HG02973 (cell line): ENCODE measurements at regions not wholly inside any gene's neighbourhood (a gene's known extent, or its start where the extent isn't known, plus 50 kb on each side); places are given as distances from the start of the nearest gene placed in this dataset.
"Not testable (repeated sequence)": the region's sequence is repeated elsewhere in the genome, so short reads cannot be mapped to it uniquely, and the experiment has no call there.

ENCODE experiments used
- ATAC-seq: cut with Tn5 transposase; IDR thresholded peaks from one replicate; pipeline ENCODE4 v1.9.1; 2021; ENCODE audit warnings: moderate library complexity; ENCODE audit not compliant: unreplicated experiment

GRCh38 chr13:54390841-54391240 is 1362.2 kb downstream of the OLFM4 start:
- ATAC-seq: no peak

- ATAC-seq: no peak
Observed at GRCh38 chr13:54394085-54394700, 1365.6 kb downstream of the OLFM4 start.

GRCh38 chr13:54394908-54395307 is 1366.3 kb downstream of the OLFM4 start:
- no peak for ATAC-seq

DNA sequence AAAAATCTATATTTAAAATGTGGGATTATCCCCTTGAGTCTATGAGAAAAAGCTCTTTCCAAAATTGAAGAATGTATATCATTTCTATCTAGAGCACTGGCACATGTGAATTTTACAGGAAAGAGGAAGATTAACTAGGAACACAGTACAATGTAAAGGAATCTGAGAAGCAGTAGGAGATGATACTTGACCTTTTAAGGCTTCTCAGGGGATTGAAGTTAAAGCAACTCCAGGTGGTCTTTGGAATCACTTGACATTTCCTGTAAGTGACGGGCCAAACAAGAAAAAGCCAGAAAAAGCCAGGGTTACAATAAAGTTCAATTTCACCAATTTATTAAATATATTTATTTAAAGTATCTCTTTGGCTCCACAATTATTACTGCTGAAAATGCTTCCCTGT is 1373.9 kb downstream of the OLFM4 start:
- no peak for ATAC-seq

DNA sequence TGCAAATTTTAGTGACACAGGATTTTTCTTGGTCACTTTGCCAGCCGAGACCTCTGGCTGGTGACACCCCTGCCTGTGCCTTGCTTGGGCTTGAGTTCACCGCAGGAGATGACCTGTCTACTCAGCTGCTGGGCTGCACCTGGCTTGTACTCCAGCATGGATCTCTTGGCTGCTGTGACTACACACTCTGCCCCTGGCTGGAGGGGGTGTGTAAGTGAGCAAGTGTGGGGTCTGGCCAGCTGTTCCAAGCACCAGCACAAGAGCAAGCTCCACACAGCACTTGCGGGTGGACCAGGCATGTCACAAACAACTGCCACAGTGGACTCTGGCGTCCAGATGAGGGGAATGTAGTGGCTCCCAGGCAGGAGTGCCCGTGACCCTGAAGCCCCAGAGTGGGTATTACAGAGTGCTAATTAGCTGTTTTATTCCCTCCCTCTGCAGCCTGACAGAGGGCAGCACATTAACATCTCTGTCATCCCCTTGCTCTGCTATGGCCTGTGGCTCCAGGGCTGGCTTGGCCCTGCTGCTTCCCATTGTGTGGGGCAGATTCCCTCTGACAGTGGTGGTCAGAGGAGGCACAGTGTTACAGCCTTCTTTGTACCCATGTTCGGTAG is 1387.2 kb downstream of the OLFM4 start:
- ATAC-seq: no peak

GRCh38 chr13:54422946-54423345 is 1394.3 kb downstream of the OLFM4 start:
- ATAC-seq: not testable (repeated sequence)

DNA sequence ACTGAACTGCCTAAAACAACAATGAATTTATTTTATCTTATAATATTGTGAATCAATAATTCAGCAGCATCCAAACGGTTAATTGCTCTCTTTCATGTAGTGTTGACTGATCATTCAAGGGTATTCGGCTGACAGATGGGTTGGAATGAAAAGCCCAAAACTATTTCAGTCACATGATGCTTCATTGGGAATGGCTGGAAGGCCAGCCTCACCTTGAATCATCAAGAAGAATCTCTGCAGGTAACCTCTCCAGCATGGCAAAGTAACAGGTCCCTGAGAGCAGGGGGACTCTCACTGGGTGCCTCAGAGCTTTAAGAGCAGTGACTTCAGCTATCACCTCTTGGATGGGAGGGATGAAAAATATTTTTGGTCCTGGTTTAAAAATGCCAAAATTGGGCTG is 1395.7 kb downstream of the OLFM4 start:
- no peak for ATAC-seq

DNA sequence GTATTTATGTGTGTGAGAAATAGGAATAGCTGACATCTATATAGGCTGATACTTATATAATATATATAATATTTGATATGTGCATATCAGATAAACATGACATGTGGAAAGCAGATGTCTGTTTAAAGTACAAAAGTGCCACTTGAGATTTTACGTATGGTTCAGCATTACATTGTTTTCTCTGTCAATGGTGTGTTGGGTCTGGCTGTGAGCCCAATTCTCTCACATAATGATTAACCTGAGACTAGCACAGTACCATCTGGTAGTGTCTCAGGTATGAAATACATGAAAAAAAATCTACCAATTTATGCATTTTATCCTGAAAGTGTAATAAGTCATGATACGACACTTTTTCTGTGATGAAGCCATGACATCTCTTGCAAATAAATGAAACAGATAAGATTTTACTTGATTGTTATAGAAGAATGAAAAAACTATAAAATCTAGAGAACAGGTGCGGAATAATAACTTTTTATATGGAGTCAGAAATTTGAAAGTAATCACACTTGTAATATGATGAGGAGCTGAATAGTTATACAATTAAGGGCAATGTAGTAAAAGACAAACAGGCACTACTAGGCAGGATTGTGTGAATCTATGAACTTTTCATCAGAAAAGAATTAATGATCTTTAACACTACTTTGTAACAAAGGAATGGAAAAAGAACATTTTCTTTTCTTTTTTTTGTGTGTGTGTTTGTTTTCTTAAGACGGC is 1405.0 kb downstream of the OLFM4 start:
- ATAC-seq: no peak

- ATAC-seq: not testable (repeated sequence)
Observed at GRCh38 chr13:54440853-54441400, 1412.3 kb downstream of the OLFM4 start.

GRCh38 chr13:54445453-54445852 is 1416.8 kb downstream of the OLFM4 start:
- ATAC-seq: no peak

DNA sequence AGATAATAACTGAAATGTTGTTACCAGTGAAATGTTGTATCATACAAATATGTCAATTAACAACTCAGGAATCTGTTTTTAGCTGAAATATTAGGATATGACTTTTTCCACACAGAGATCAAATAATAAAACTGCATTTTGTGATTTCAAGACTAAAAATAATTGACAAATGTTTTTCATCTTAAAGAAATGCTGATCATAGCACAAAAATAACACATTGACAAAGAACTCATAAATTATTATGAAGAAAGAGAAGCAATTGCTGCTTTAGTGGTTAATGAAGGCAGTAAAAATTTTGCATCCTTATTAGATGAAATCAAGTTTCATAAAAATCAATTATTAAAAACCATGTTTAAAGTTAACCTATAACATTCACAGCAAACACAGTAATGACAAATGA is 1417.3 kb downstream of the OLFM4 start:
- no peak for ATAC-seq

DNA sequence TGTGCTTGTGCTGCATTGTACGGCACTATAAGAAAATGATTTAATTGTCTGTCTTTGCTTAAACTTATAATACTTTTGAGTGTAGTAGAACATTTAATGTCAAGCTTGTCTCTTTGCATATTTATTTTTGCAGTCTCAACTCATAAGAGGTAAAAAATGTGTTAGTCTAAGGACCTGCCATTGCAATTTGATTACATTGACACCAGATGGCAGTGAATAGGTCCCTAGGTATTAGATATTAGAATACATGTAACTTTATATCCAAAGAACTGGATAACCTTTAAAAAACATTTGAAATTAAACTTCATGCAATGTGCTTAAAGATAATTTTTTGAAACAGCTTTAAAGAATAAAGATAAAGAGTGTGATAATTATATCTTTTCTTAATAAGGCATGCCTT is 1421.3 kb downstream of the OLFM4 start:
- ATAC-seq: no peak

DNA sequence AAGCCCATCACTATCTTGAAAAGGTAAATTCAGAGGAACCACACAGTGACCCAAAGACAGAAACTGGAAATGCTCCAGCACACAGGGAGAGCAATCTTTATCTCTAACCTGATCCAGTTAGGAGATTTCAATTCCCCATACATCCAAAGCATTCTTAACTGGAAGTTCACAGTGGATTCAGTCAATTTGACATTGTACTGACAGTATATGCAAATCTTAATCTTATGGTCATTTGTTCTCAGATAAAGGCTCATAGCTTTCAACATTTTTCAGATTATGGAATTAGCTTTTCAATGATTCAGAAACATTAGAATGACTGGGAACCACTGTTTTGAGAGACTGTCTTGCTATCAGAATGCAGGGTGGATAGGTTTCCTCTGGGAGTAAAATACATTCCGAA is 1455.6 kb downstream of the OLFM4 start:
- no peak for ATAC-seq

DNA sequence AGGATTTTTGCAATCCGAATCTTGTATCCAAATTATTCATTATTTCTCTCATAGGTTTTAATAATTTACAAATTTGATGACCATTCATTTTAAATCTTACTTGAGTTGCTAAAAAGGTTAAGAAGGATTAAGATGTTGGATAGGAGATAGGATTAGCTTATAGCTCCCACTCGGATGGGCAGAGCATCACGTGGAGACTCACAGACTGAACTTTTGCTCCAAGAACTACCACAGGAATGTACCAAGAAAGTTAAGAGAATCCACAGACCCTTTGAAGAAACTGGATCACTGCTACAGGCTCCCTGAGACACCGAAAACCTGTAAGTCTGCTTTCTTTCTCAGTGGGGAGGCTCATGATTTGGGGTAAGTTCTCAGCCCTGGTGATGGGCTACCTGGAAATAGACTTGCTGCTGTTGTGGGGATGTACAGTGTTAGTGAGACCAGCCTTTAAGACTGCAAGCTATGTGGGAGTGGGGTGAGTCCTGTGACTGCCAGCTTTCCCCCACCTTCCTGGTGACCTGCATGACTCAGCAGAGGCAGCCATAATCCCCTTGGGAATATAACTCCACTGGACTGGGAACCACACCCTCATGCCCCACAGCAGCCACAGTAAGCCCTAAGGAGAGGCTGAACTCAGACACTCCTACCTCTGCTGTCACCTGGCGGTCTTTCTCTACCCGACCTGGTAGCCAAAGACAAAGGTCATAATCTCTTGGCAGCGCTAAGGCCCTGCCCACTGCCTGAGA is 1458.0 kb downstream of the OLFM4 start:
- ATAC-seq: no peak

DNA sequence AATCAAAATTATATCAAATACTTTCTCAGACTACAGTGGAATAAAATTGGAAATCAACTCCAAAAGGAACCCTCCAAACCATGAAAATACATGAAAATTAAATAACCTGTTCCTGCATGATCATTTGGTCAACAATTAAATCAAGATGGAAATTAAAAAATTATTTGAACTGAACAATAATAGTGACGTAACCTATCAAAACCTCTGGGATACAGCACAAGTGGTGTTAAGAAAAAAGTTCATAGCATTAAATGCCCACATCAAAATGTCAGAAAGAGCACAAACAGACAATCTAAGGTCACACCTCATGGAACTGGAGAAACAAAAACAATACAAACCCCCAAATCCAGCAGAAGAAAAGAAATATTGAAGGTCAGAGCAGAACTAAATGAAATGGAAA is 1460.7 kb downstream of the OLFM4 start:
- no peak for ATAC-seq

DNA sequence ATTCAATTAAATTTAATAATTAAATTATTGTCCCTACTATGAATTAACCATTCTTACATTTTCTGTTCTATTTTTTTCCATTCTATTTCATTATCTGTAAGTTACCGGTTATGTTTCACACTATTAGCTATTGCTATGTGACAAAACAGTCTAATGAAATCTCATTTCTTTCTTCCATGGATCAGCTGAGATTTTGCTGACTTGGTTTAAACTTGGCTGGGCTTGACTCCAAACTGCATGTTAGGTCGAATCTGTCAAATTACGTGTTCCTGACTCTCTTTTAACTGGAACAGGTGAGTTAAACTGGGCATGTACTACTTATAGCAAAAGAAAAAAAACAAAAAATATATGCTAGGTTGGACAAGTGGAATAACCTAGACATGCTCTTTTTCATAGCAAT is 1464.4 kb downstream of the OLFM4 start:
- ATAC-seq: no peak

GRCh38 chr13:54511366-54511765 is 1482.8 kb downstream of the OLFM4 start:
- no peak for ATAC-seq

GRCh38 chr13:54513254-54513653 is 1484.6 kb downstream of the OLFM4 start:
- no peak for ATAC-seq

DNA sequence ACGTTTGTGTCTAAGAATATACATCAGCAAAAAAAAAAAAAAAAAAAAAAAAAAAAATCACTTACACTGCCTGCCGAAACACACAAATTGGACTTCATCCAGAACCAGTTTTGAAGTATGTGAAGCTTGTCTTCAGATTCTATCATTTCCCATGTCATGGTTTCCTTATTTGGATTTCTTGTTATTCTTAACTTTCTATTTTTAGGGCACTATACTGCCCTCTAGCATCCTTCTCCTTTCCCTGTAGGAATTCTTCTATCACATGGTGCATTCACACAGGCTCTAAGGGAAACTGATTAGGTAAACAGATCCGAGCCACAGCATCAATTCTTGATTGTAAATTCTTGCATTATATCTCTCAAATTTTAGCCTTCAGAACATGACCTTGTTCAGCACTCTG is 1507.5 kb downstream of the OLFM4 start:
- no peak for ATAC-seq

- ATAC-seq: no peak
Observed at GRCh38 chr13:54563286-54563685, 1534.7 kb downstream of the OLFM4 start.

GRCh38 chr13:54572037-54572436 is 1543.4 kb downstream of the OLFM4 start:
- not testable (repeated sequence) for ATAC-seq
